Loucy (cell line): ENCODE measurements at regions not wholly inside any gene's neighbourhood (a gene's known extent, or its start where the extent isn't known, plus 50 kb on each side); places are given as distances from the start of the nearest gene placed in this dataset.

Source experiments
- H2AFZ ChIP-seq: fragments of 200-600 bp; sonication (generic); 2 replicates; pipeline ENCODE4 v1.6.0; 2016; ENCODE audit warnings: antibody characterized with exemption, mild to moderate bottlenecking, low read length, moderate library complexity
- H3F3A ChIP-seq: fragments of 200-600 bp; 2 replicates; pipeline ENCODE4 v1.6.0; 2016; ENCODE audit warnings: antibody characterized with exemption, low read depth, mild to moderate bottlenecking
- H3K27me3 ChIP-seq: fragments of 200-600 bp; sonication (generic); 2 replicates; pipeline ENCODE4 v1.6.1; 2014; ENCODE audit warnings: low read length, mild to moderate bottlenecking; ENCODE audit not compliant: insufficient read depth, poor library complexity, severe bottlenecking
- H3K36me3 ChIP-seq: fragments of 200-600 bp; sonication (generic); 2 replicates; pipeline ENCODE4 v1.6.1; 2016; ENCODE audit warnings: low read length; ENCODE audit not compliant: insufficient read depth
- H3K4me1 ChIP-seq: fragments of 200-600 bp; sonication (generic); 2 replicates; pipeline ENCODE4 v1.5.1; 2014; ENCODE audit warnings: low read length, mild to moderate bottlenecking; ENCODE audit not compliant: insufficient read depth, poor library complexity, severe bottlenecking
- H3K4me2 ChIP-seq: fragments of 200-600 bp; sonication (generic); 2 replicates; pipeline ENCODE4 v1.6.0; 2014; ENCODE audit warnings: antibody characterized with exemption, low read length, low read depth, mild to moderate bottlenecking; ENCODE audit not compliant: poor library complexity, severe bottlenecking
- H3K4me3 ChIP-seq: fragments of 200-600 bp; sonication (generic); 2 replicates; pipeline ENCODE4 v1.5.1; 2014; ENCODE audit warnings: low read length, mild to moderate bottlenecking, mixed read lengths; ENCODE audit not compliant: poor library complexity, severe bottlenecking
- H3K79me2 ChIP-seq: fragments of 200-600 bp; sonication (generic); 2 replicates; pipeline ENCODE4 v1.6.1; 2014; ENCODE audit warnings: low read length; ENCODE audit not compliant: insufficient read depth
- H3K9ac ChIP-seq: fragments of 200-600 bp; sonication (generic); 2 replicates; pipeline ENCODE4 v1.6.0; 2014; ENCODE audit warnings: mild to moderate bottlenecking, low read depth, low read length, moderate library complexity; ENCODE audit not compliant: poor library complexity, severe bottlenecking
- H3K9me2 ChIP-seq: fragments of 200-600 bp; sonication (generic); replicated peaks from 2 replicates; pipeline ENCODE4 v1.6.1; 2016; ENCODE audit warnings: low read depth, low read length, mixed read lengths
- H3K9me3 ChIP-seq: fragments of 200-600 bp; sonication (generic); 2 replicates; pipeline ENCODE4 v1.6.1; 2014; ENCODE audit warnings: mild to moderate bottlenecking, antibody characterized with exemption, low read length, low read depth; ENCODE audit not compliant: insufficient read depth
- H4K20me1 ChIP-seq: fragments of 200-600 bp; sonication (generic); 2 replicates; pipeline ENCODE4 v1.6.0; 2014; ENCODE audit warnings: antibody characterized with exemption, low read length, mild to moderate bottlenecking; ENCODE audit not compliant: insufficient read depth, poor library complexity, severe bottlenecking
- CTCF ChIP-seq: fragments of 200-600 bp; sonication (generic); conservative IDR thresholded peaks from 2 replicates; pipeline ENCODE4 v1.5.1; 2014; ENCODE audit warnings: mild to moderate bottlenecking, antibody characterized with exemption, low read length
- EZH2phosphoT487 ChIP-seq: fragments of 200-600 bp; IDR thresholded peaks from 2 replicates; pipeline ENCODE4 v1.6.1; 2018; ENCODE audit warnings: antibody characterized with exemption, mild to moderate bottlenecking, moderate library complexity, borderline replicate concordance

GRCh38 chr13:73958657-73959397, 175.4 kb downstream of the KLF12 start:
- Histone ChIP-seq H3F3A (no peaks in the 10 kb centered on the region), H3K4me1 (peaks cover 25% of the 10 kb centered on the region), H4K20me1 (no peaks in the 10 kb centered on the region), H2AFZ (no peak overlapping the region), H3K27me3 (no peaks in the 10 kb centered on the region), H3K79me2 (peaks cover 21% of the 10 kb centered on the region), H3K4me3 (no peak overlapping the region), H3K4me2 (no peak overlapping the region), H3K9me3 (0 out of 2 replicates have a peak, but pooled peaks cover 6% of the 10 kb centered on the region), H3K36me3 (no peaks in the 10 kb centered on the region), H3K9ac (no peak overlapping the region), H3K9me2 (no peaks in the 10 kb centered on the region)
- TF ChIP-seq EZH2phosphoT487 (no peak), CTCF (no peak)

GRCh38 chr13:73957889-73958288, 176.3 kb downstream of the KLF12 start:
- Histone ChIP-seq H3K79me2 (peaks cover 19% of the 10 kb centered on the region; the same call in 1 of the 2 replicates), H3K9me3 (0 out of 2 replicates have a peak, but pooled peaks cover 6% of the 10 kb centered on the region), H4K20me1 (no peaks in the 10 kb centered on the region), H3K4me3 (no peak overlapping the region), H3K36me3 (no peaks in the 10 kb centered on the region), H3K27me3 (no peaks in the 10 kb centered on the region), H3F3A (no peaks in the 10 kb centered on the region), H3K4me2 (no peak overlapping the region), H3K4me1 (peaks cover 30% of the 10 kb centered on the region), H2AFZ (no peak overlapping the region), H3K9ac (no peak overlapping the region), H3K9me2 (no peaks in the 10 kb centered on the region)
- TF ChIP-seq CTCF (no peak), EZH2phosphoT487 (no peak)

GRCh38 chr13:73956795-73957408, 177.3 kb downstream of the KLF12 start:
- TF ChIP-seq CTCF = no peak
- TF ChIP-seq EZH2phosphoT487 = no peak
- no peaks in the 10 kb centered on the region for H3K36me3 ChIP-seq
- H3K9me2 ChIP-seq = no peaks in the 10 kb centered on the region
- H3K9me3 ChIP-seq = 0 out of 2 replicates have a peak, but pooled peaks cover 2% of the 10 kb centered on the region
- H3K79me2 ChIP-seq = peaks cover 11% of the 10 kb centered on the region; the same call in 1 of the 2 replicates
- peaks cover 31% of the 10 kb centered on the region for H3K4me1 ChIP-seq
- H3K9ac ChIP-seq = no peak overlapping the region
- no peaks in the 10 kb centered on the region for H4K20me1 ChIP-seq
- no peaks in the 10 kb centered on the region for H3F3A ChIP-seq
- no peaks in the 10 kb centered on the region for H3K27me3 ChIP-seq
- H2AFZ ChIP-seq = no peak overlapping the region
- H3K4me3 ChIP-seq = no peak overlapping the region
- H3K4me2 ChIP-seq = no peak overlapping the region
